GM18519 (cell line): ENCODE measurements at regions not wholly inside any gene's neighbourhood (a gene's known extent, or its start where the extent isn't known, plus 50 kb on each side); places are given as distances from the start of the nearest gene placed in this dataset.
"Not testable (repeated sequence)": the region's sequence is repeated elsewhere in the genome, so short reads cannot be mapped to it uniquely, and the experiment has no call there.

Source experiments
- ATAC-seq: cut with Tn5 transposase; IDR thresholded peaks from one replicate; pipeline ENCODE4 v1.9.1; 2021; ENCODE audit warnings: mild to moderate bottlenecking, moderate library complexity; ENCODE audit not compliant: unreplicated experiment, low FRiP score

- ATAC-seq = no peak
These were observed 700.4 kb upstream of the TBX3 start for GRCh38 chr12:115384391-115384790.

DNA sequence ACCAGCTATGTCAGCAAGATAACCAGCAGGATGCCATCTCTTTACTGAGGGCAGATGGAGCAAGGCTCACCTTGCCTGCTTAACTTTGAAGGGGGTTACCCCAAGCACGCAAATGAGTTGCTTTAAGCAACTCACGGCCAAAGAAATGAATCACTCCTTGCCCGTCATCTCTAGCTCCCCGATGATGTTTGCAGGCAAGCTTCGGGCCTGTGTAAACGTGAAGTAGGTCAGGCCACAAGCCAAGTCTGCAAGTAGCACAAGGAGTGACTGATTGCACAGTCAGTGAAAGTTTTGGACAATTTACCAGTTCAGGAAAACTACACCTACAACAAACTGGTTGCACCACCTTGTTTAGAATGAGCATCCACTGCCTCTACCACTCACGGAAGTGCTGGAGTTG lies 699.7 kb upstream of the TBX3 start:
- no peak for ATAC-seq

- no peak for ATAC-seq
These were observed 698.7 kb upstream of the TBX3 start for GRCh38 chr12:115382681-115383080.

- no peak for ATAC-seq
These were observed 696.7 kb upstream of the TBX3 start for GRCh38 chr12:115380546-115381120.

- no peak for ATAC-seq
These were observed 694.3 kb upstream of the TBX3 start for GRCh38 chr12:115378291-115378690.

GRCh38 chr12:115377779-115378178 lies 693.8 kb upstream of the TBX3 start:
- ATAC-seq = no peak

DNA sequence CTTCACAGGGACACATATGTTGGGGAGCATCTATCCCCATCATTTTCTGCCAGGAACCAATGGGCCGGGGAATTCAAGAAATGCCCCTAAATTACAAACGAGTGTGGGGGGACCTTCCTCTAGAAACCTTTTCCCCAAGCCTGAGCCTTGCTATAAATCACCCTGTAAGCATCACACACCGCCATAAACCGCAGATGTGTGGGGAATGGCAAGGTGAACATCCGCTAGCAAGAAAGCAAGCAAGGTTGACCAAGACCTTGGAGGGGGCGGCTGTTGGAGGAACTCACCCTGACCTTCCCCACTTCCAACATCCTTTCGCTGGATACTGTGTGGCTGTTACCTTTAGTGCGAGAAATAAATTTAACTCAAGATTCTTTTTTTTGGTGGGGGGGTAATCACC lies 693.3 kb upstream of the TBX3 start:
- no peak for ATAC-seq

- peak; percentile 96 for ATAC-seq
These were observed 691.4 kb upstream of the TBX3 start for GRCh38 chr12:115375186-115375991.

GRCh38 chr12:115374480-115375185 lies 690.7 kb upstream of the TBX3 start:
- ATAC-seq = peak; percentile 25

DNA sequence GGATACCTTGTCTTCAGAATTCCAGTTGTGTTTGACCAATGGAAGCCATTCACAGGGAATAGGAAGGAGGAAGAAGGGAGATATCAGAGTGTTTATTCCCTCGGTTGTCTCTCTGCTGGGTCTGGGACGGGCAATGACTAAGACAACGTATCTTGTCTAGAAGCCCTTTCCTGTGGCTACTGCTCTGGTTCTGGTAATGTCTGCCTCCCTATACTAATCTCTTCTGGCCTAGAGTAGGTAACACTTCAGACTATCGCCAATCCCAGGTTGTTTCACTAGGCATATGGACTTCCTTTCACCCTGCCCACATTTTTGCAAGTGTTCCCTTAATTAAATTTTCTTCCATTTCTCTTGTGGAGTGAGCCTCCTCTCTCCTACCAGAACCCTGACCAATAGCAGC lies 687.7 kb upstream of the TBX3 start:
- ATAC-seq = no peak

DNA sequence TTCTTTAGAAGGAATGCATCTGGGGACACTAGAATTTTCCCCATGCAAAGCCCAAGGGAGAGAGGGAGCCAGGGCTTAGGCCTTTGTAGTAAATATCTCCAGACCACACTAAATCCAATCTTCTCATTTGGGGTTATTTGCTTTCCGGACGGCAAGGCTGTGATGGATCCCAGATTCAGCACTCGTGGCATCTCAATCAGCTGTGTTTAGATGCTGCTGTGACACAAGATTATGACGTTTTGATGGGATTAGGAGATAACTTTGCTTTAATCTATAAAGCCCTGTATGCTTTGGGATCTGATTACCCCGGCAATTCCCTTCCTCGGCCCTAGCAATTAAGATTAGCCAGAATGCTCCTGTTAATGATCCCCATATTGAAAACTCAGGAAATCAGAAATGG lies 686.7 kb upstream of the TBX3 start:
- ATAC-seq = no peak

DNA sequence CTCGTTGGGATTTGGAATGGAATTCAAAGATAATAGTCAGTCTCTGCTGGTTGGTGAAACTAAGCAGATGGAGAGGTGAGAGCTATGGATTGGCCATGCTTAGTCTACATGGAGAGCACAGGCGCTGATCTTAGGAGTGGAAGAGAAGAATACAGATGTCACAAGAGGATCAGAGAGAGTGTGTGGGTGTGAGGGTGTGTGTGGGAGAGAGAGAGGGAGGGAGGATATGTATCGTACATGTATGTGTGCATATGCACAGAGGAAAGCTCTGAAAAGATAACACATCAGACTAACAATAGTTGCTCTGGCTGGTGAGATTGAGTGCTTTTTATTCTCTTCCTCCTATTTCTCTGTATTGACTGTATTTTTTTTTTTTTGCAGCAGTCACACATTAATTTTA lies 686.2 kb upstream of the TBX3 start:
- no peak for ATAC-seq

DNA sequence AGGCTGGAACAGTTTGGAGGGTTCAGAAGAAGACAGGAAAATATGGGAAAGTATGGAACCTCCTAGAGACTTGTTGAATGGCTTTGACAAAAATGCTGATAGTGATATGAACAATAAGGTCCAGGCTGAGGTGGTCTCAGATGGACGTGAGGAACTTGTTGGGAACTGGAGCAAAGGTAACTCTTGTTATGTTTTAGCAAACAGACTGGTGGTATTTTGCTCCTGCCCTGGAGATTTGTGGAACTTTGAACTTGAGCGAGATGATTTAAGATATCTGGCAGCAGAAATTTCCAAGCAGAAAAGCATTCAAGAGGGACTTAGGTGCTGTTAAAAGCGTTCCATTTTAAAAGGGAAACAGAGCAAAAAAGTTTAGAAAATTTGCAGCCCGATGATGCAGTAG lies 682.3 kb upstream of the TBX3 start:
- not testable (repeated sequence) for ATAC-seq

DNA sequence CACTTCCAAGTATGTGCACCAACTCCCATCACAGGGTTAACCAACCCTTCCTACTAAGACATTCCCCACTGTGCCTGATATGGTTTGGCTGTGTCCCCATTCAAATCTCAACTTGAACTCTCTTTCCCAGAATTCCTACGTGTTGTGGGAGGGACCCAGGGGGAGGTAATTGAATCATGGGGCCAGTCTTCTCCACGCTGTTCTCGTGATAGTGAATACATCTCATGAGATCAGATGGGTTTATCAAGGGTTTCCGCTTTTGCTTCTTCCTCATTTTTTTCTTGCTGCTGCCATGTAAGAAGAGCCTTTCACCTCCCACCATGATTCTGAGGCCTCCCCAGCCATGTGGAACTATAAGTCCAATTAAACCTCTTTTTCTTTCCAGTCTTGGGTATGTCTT lies 681.8 kb upstream of the TBX3 start:
- not testable (repeated sequence) for ATAC-seq

DNA sequence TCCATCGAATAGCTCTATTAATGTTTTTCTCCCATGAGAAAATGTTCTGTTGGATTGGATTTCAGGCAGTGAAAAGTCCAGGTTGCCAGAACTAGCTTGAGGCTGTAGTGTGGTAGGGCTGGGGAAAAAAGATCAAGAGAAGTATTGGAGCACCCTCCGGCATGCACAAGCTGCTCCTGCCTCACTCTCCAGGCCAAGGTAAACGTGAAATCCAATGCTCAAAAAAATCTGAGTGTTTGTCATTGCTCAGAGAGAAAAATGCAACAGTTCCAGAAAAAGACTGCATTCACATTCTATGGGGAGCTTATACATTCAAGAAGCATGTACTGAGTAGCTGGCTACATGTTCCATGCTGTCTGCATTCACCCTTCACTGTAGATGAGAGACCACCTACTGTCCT lies 680.9 kb upstream of the TBX3 start:
- no peak for ATAC-seq

DNA sequence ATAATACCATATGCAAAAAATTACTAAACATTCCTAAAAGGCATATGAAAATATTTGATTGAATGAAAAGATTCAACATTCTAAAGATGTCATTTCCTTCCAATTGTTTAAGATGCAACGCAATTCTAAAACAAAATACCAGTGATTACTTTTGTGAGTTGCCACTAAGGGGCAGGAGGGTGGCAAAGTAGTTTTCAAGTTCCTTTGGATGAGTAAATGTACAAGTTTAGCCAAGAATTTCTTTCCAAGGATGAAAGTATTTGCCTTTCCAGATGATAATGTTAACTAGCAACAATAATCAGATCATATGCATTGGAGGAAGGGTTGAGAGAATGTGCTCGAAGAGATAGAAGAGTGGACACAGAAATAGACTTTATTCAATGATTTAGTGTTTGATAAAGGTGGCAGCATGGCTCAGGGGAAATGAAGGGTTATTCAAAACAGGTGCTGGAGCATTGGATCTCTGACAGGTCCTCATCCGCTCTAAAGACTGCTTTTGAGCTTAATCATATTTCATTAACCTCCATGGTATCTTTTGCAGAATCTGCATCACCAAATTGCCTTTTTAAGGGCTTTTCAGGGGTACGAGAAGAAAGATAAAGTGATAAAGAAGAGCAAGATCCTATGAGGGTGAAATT lies 678.5 kb upstream of the TBX3 start:
- no peak for ATAC-seq

DNA sequence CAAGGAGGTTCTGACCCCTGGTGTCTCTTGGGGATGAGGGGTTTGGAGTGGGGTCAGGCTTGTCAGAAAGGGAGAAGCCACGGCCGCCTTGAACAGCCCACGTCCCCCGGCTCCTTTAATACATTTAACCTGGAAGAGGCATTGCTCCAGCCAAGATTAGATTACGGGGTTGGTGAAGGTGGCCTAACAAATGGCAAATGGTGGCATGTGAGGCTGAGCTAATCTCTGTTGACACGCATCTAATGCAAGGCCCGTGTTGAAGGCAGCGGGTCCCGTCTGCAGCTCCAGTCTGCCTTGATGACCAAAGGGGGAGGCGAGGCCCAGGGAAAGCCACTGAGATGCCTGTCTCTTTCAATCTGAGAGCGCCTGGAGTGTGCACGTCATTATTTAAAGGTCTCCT lies 673.7 kb upstream of the TBX3 start:
- no peak for ATAC-seq

DNA sequence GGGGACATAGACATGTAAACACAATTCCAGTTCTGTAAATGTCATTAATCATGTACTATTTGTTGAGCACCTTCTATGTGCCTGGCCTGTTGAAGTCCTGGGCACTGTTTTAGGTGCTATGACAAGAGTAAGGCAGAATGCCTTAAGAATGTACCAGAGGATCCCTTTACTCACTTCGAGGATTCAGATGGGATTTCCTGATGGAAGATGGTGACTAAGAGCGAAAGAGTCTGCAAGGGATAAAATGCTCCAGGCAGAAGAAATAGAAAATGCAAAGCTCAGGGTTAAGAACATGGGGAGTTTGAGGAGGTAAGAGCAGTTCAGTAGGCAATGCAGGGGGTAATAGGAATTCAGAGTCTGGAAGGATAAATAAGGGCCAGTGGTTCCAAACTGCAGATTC lies 671.3 kb upstream of the TBX3 start:
- ATAC-seq = no peak

- peak; percentile 62 for ATAC-seq
These were observed 670.3 kb upstream of the TBX3 start for GRCh38 chr12:115354007-115354890.

DNA sequence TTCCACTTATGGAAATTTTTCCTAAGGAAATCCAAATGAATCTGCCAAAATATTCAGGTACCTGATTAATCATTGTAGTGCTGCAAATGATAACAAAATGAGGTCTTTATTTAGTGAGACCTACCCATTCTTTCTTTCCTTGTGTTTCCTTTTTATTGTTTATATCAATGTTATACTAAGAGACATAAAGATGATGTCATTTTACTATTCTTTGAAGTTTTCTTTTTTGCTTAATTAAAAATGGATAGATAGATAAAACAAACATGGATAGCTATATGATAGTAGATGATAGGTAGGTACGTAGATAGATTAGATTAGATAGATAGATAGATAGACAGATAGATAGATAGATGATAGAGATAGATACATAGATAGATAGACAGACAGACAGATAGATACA lies 669.5 kb upstream of the TBX3 start:
- ATAC-seq = no peak
